CD4-positive, alpha-beta memory T cell (primary cell): ENCODE measurements at regions not wholly inside any gene's neighbourhood (a gene's known extent, or its start where the extent isn't known, plus 50 kb on each side); places are given as distances from the start of the nearest gene placed in this dataset.

Source experiments
- CTCF ChIA-PET: fragments of 350-600 bp; sonication (Branson Sonifier 250); formaldehyde crosslinking; loops from one replicate; lab custom pipeline; 2021; ENCODE audit warnings: inconsistent platforms; ENCODE audit not compliant: partially characterized antibody; lab: Charles Lee
- POLR2A ChIA-PET: fragments of 350-600 bp; sonication (Branson Sonifier 250); formaldehyde crosslinking; loops from one replicate; lab custom pipeline; 2021; ENCODE audit not compliant: partially characterized antibody; lab: Charles Lee
- DNase-seq, 5 donors: peaks; one replicate each; pipeline versions ENCODE4 v3.0.0 to v3.0.0-alpha.2; 2020 to 2022; ENCODE audit warnings: mixed read lengths in 1 of 5
- H3K27ac ChIP-seq: one replicate; pipeline ENCODE4 v1.7.0; 2013; ENCODE audit warnings: low read depth, low read length
- H3K27me3 ChIP-seq: 2 replicates; pipeline ENCODE4 v1.7.0; 2013; ENCODE audit warnings: mild to moderate bottlenecking, low read length, moderate library complexity; ENCODE audit not compliant: insufficient read depth
- H3K36me3 ChIP-seq: 2 replicates; pipeline ENCODE4 v1.7.0; 2013; ENCODE audit warnings: mild to moderate bottlenecking, low read length, moderate library complexity; ENCODE audit not compliant: insufficient read depth
- H3K4me1 ChIP-seq: 2 replicates; pipeline ENCODE4 v1.7.0; 2013; ENCODE audit warnings: mild to moderate bottlenecking, low read length, moderate library complexity; ENCODE audit not compliant: insufficient read depth
- H3K4me3 ChIP-seq, 2 donors: one replicate each; pipeline ENCODE4 v1.7.0; 2013; ENCODE audit warnings: low read length in 2 of 2, mild to moderate bottlenecking in 1 of 2
- H3K9me3 ChIP-seq, 2 donors: one replicate each; pipeline ENCODE4 v1.7.0; 2013; ENCODE audit warnings: low read length in 2 of 2, control low read depth in 1 of 2; ENCODE audit not compliant: control insufficient read depth in 1 of 2
- H3K27ac Mint-ChIP-seq, 7 donors: one replicate each; pipeline ENCODE4 v1.8.0; 2020 to 2021; ENCODE audit warnings: mixed read lengths in 7 of 7, mild to moderate bottlenecking in 6 of 7, inconsistent platforms in 3 of 7, moderate library complexity in 3 of 7
- H3K27me3 Mint-ChIP-seq, 2 donors: one replicate each; pipeline ENCODE4 v1.8.0; 2020 to 2021; ENCODE audit warnings: mixed read lengths in 2 of 2
- H3K36me3 Mint-ChIP-seq, 2 donors: one replicate each; pipeline ENCODE4 v1.8.0; 2020 to 2021; ENCODE audit warnings: mixed read lengths in 2 of 2, inconsistent platforms in 1 of 2, mild to moderate bottlenecking in 1 of 2
- H3K4me1 Mint-ChIP-seq, 4 donors: one replicate each; pipeline ENCODE4 v1.8.0; 2020 to 2021; ENCODE audit warnings: mixed read lengths in 4 of 4, mild to moderate bottlenecking in 1 of 4
- H3K4me3 Mint-ChIP-seq, 8 donors: one replicate each; pipeline ENCODE4 v1.8.0; 2020 to 2021; ENCODE audit warnings: mixed read lengths in 8 of 8, mild to moderate bottlenecking in 7 of 8, moderate library complexity in 6 of 8, inconsistent platforms in 3 of 8
- H3K9me3 Mint-ChIP-seq, 8 donors: one replicate each; pipeline ENCODE4 v1.8.0; 2020 to 2021; ENCODE audit warnings: mixed read lengths in 8 of 8, mild to moderate bottlenecking in 5 of 8, inconsistent platforms in 3 of 8, moderate library complexity in 1 of 8
- intact Hi-C: fragments of 100-400 bp; cut with micrococcal nuclease; formaldehyde crosslinking; loops from one replicate; pipeline ENCODE4 v1.15.1; 2023

DNA sequence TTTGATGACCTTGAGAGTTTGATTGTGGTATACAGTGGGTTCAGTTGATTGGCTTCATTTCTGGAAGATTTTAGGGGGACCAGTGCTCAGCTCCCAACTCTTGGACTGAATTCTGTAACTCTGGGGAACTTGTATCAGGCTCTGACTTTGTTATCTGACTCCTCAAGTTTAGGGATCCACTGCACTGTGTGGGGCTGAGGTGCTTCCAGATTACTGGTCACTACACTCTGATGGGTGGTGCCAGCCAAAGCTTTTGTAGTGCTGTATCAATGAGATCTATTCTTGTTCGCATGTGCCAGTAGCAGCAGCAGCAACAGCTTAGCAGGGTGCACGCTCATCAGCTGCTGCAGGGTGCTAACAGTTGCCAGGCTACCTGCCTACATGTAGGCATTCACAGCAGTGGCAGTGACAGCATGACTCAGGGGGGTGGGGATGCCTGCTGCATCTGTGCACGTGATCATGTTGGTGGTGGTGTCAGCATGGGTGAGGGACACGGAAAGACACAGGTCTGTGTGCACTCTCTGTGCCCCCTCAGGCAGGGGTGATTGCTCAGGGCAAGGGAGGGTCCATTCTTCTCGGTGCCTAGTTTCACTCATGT, 438.8 kb upstream of the SEMA6A start:
- no peaks in the 10 kb centered on the region for H3K36me3 Mint-ChIP-seq
- no peak overlapping the region for H3K27ac Mint-ChIP-seq
- H3K4me1 ChIP-seq: no peaks in the 10 kb centered on the region
- H3K4me3 Mint-ChIP-seq: no peak overlapping the region
- intact Hi-C loops: no loop called here
- CTCF ChIA-PET: no interaction called here
- H3K9me3 ChIP-seq: no peaks in the 10 kb centered on the region
- no peak for DNase-seq
- no peaks in the 10 kb centered on the region for H3K4me1 Mint-ChIP-seq
- H3K4me3 ChIP-seq: no peak overlapping the region
- H3K27ac ChIP-seq: no peak overlapping the region
- no peaks in the 10 kb centered on the region for H3K36me3 ChIP-seq
- H3K27me3 Mint-ChIP-seq: no peaks in the 10 kb centered on the region
- peaks cover 0 to 12% (median 5%) of the 10 kb centered on the region in 8 donors for H3K9me3 Mint-ChIP-seq
- H3K27me3 ChIP-seq: no peaks in the 10 kb centered on the region
- POLR2A ChIA-PET: no interaction called here

DNA sequence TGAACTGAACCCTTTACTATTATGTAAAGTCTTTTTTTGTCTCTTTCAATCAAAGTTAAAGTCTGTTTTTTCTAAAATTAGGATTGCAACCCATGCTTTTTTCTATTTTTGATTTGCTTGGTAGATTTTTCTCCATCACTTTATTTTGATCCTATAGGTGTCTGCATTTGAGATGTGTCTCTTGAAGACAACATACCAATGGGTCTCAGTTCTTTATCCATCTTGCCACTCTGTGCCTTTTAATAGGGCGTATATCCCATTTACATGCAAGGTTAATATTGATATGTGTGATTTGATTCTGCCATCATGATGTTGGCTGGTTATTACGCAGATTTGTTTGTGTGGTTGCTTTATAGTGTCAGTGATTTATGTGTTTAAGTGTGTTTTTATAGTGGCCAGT, 436.0 kb upstream of the SEMA6A start:
- no peak for DNase-seq
- Mint-ChIP-seq H3K4me1 (no peaks in the 10 kb centered on the region), H3K4me3 (no peak overlapping the region), H3K36me3 (no peaks in the 10 kb centered on the region), H3K27ac (no peak overlapping the region), H3K9me3 (peaks cover 0 to 12% (median 8%) of the 10 kb centered on the region in 8 donors), H3K27me3 (no peaks in the 10 kb centered on the region)
- no peak overlapping the region for H3K4me3 ChIP-seq
- no peak overlapping the region for H3K27ac ChIP-seq
- ChIA-PET POLR2A (no interaction called here), CTCF (no interaction called here)
- no peaks in the 10 kb centered on the region for H3K9me3 ChIP-seq
- intact Hi-C loops: no loop called here
- no peaks in the 10 kb centered on the region for H3K36me3 ChIP-seq
- no peaks in the 10 kb centered on the region for H3K4me1 ChIP-seq
- H3K27me3 ChIP-seq: no peaks in the 10 kb centered on the region

DNA sequence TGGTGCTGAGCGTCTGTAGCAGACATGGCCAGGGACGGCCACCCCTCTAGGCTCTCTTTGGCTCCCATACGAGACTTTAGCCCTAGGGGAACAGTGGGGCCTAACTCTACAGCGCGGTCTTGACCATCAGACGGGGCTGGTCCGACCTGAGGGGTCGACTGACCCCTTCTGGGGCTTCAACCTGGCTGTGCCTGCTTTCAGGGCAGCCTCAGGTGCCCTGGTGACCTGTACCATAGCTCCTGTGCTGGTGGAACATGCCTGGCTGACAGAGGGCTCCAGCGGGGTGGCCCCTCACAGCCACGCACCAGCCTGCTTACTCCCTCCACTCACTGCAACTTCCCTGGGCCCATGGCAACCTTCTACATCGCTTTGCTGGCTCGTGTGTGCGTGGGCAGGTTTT, 423.4 kb upstream of the SEMA6A start:
- no peak for DNase-seq
- H3K4me3 ChIP-seq: no peak overlapping the region
- intact Hi-C loops: no loop called here
- H3K36me3 ChIP-seq: no peaks in the 10 kb centered on the region
- ChIA-PET POLR2A (no interaction called here), CTCF (no interaction called here)
- H3K9me3 ChIP-seq: no peaks in the 10 kb centered on the region
- Mint-ChIP-seq H3K36me3 (no peaks in the 10 kb centered on the region), H3K27me3 (no peaks in the 10 kb centered on the region), H3K9me3 (peaks cover 0 to 11% (median 4%) of the 10 kb centered on the region in 8 donors), H3K4me1 (no peaks in the 10 kb centered on the region), H3K27ac (no peak overlapping the region), H3K4me3 (no peak overlapping the region)
- H3K27me3 ChIP-seq: no peaks in the 10 kb centered on the region
- no peaks in the 10 kb centered on the region for H3K4me1 ChIP-seq
- no peak overlapping the region for H3K27ac ChIP-seq

DNA sequence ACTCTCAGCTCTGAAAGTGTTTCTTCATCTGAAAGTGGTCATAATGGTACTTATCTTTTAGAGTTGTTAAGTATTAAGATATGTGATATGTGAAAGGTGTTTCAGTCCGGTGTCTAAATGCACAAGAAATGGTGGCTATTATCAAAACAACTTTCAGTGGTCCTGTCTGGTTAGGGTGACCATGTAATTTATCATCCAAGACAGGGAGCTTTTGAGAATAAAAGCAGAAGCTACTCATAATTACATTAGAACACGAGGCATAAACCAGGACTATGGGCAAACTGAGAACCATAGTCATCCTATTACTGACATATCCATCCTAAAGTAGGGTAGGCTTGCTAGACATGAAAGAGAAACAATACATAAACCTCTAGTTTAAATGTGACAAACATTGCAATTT, 418.1 kb upstream of the SEMA6A start:
- ChIA-PET CTCF (no interaction called here), POLR2A (no interaction called here)
- Mint-ChIP-seq H3K4me3 (no peak overlapping the region), H3K9me3 (peaks cover 0 to 6% (median 0%) of the 10 kb centered on the region in 8 donors), H3K27ac (no peak overlapping the region), H3K36me3 (no peaks in the 10 kb centered on the region), H3K27me3 (no peaks in the 10 kb centered on the region), H3K4me1 (no peaks in the 10 kb centered on the region)
- intact Hi-C loops: no loop called here
- H3K36me3 ChIP-seq: no peaks in the 10 kb centered on the region
- DNase-seq: no peak
- no peaks in the 10 kb centered on the region for H3K27me3 ChIP-seq
- no peak overlapping the region for H3K27ac ChIP-seq
- no peak overlapping the region for H3K4me3 ChIP-seq
- H3K4me1 ChIP-seq: no peaks in the 10 kb centered on the region
- H3K9me3 ChIP-seq: no peaks in the 10 kb centered on the region

DNA sequence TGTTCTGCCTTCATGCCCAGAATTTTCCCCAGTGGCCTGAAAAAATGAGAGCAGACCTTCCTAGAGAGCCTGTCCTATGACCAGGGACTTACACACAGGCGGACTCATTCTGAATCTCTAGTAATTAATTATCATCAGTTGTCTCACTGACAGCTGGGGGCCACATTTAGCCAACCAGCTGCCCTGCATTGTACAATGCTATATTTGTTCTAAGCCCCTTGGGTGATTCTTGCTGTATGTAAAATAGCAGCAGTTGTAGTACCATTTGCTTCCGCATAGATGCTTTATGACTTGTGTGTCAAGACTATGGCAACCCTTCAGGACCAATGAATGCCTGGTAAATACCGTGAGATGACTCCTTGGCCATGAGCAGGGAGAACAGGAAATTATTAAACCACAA, 415.4 kb upstream of the SEMA6A start:
- Histone ChIP-seq H3K9me3 (no peaks in the 10 kb centered on the region), H3K27me3 (no peaks in the 10 kb centered on the region), H3K27ac (no peak overlapping the region), H3K4me3 (no peak overlapping the region), H3K4me1 (no peaks in the 10 kb centered on the region), H3K36me3 (no peaks in the 10 kb centered on the region)
- H3K36me3 Mint-ChIP-seq: no peaks in the 10 kb centered on the region
- no peaks in the 10 kb centered on the region for H3K27me3 Mint-ChIP-seq
- DNase-seq: no peak
- H3K9me3 Mint-ChIP-seq: peaks cover 0 to 3% (median 0%) of the 10 kb centered on the region in 8 donors
- POLR2A ChIA-PET: no interaction called here
- H3K4me3 Mint-ChIP-seq: no peak overlapping the region
- no peaks in the 10 kb centered on the region for H3K4me1 Mint-ChIP-seq
- no peak overlapping the region for H3K27ac Mint-ChIP-seq
- CTCF ChIA-PET: no interaction called here
- intact Hi-C loops: no loop called here

DNA sequence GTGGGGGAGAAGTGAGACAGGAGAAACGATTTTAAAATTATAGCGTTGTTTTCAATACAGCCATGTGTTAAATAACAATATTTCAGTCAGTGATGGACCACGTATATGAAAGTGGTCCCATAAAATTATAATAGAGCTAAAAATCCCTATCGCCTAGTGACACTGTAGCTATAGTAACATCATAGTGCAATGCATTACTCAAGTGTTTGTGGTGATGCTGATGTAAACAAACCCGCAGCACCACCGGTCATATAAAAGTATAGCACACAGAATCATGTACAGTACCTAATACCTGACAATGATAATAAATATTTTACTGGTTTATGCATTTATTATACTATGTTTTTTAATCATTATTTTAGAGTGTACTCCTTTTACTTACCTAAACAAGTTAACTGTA, 407.4 kb upstream of the SEMA6A start:
- H3K36me3 Mint-ChIP-seq: no peaks in the 10 kb centered on the region
- intact Hi-C loops: no loop called here
- no peaks in the 10 kb centered on the region for H3K9me3 ChIP-seq
- DNase-seq: no peak
- H3K9me3 Mint-ChIP-seq: peaks cover 0 to 3% (median 0%) of the 10 kb centered on the region in 8 donors
- no peaks in the 10 kb centered on the region for H3K36me3 ChIP-seq
- ChIA-PET CTCF (no interaction called here), POLR2A (no interaction called here)
- H3K27me3 ChIP-seq: no peaks in the 10 kb centered on the region
- H3K4me3 Mint-ChIP-seq: peak overlapping the region in 1 of 8 donors; percentile 13
- no peak overlapping the region for H3K27ac Mint-ChIP-seq
- H3K4me1 Mint-ChIP-seq: no peaks in the 10 kb centered on the region
- no peak overlapping the region for H3K4me3 ChIP-seq
- H3K27me3 Mint-ChIP-seq: no peaks in the 10 kb centered on the region
- H3K4me1 ChIP-seq: no peaks in the 10 kb centered on the region
- H3K27ac ChIP-seq: no peak overlapping the region

DNA sequence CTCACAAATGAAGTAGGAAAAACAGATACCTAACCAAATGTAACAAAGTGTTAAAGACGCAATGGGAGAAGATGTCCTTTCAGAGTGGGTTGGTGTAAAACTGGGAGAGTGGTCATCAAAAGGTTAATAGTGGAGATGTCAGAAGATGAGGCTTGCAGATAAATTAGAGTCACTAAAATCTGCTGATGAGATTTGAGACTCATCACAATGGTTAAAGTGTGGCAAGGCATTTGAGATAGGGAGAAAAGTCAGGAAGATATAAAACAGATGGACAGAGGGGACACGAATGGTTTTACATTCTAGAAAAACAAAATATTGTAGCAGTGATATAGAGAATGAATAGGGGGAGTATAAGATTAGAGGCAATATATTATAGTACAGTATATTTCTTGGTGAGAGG, 406.0 kb upstream of the SEMA6A start:
- H3K4me3 Mint-ChIP-seq: no peak overlapping the region
- CTCF ChIA-PET: no interaction called here
- H3K27ac ChIP-seq: no peak overlapping the region
- intact Hi-C loops: no loop called here
- H3K4me1 ChIP-seq: no peaks in the 10 kb centered on the region
- no peaks in the 10 kb centered on the region for H3K27me3 ChIP-seq
- DNase-seq: no peak
- H3K9me3 ChIP-seq: no peaks in the 10 kb centered on the region
- no peaks in the 10 kb centered on the region for H3K36me3 ChIP-seq
- no peaks in the 10 kb centered on the region for H3K4me1 Mint-ChIP-seq
- H3K27me3 Mint-ChIP-seq: no peaks in the 10 kb centered on the region
- H3K4me3 ChIP-seq: no peak overlapping the region
- POLR2A ChIA-PET: no interaction called here
- H3K9me3 Mint-ChIP-seq: peaks cover 0 to 3% (median 0%) of the 10 kb centered on the region in 8 donors
- H3K36me3 Mint-ChIP-seq: no peaks in the 10 kb centered on the region
- H3K27ac Mint-ChIP-seq: no peak overlapping the region

DNA sequence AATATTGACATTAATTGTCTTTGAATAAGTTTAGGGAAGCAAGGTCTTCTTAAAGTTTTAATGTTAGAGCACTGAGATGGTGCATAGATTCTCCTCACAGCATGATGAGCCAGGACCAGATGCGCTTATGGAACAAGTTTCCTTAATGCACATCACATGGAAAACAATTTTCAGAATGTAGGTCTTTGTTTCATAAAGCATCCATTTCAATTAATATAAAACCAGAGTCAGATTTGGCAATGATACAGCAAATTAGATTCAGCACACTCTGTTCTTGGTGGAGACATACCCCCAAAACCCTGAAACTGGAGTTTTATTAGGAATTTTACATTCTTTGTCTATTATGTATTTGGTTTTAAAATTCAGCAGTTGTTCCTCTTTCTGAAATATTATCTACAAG, 402.1 kb upstream of the SEMA6A start:
- Histone ChIP-seq H3K4me3 (no peak overlapping the region), H3K4me1 (no peaks in the 10 kb centered on the region), H3K27ac (no peak overlapping the region), H3K36me3 (no peaks in the 10 kb centered on the region), H3K9me3 (no peaks in the 10 kb centered on the region), H3K27me3 (no peaks in the 10 kb centered on the region)
- Mint-ChIP-seq H3K9me3 (peaks cover 0 to 6% (median 0%) of the 10 kb centered on the region in 8 donors), H3K36me3 (no peaks in the 10 kb centered on the region), H3K27me3 (no peaks in the 10 kb centered on the region), H3K27ac (no peak overlapping the region), H3K4me1 (no peaks in the 10 kb centered on the region), H3K4me3 (no peak overlapping the region)
- POLR2A ChIA-PET: no interaction called here
- CTCF ChIA-PET: no interaction called here
- no peak for DNase-seq
- intact Hi-C loops: no loop called here
